Liver (tissue), 7 donors: ENCODE measurements at regions not wholly inside any gene's neighbourhood (a gene's known extent, or its start where the extent isn't known, plus 50 kb on each side); places are given as distances from the start of the nearest gene placed in this dataset.

Experiments used
- DNase-seq: peaks from one replicate; pipeline ENCODE4 v3.0.0-alpha.2; 2017; ENCODE audit warnings: low spot score
- H3K27ac ChIP-seq, 2 donors: one replicate each; pipeline ENCODE4 v1.7.0; 2013; ENCODE audit warnings: inconsistent platforms in 2 of 2, low read length in 2 of 2, control low read depth in 1 of 2, low read depth in 1 of 2, mild to moderate bottlenecking in 1 of 2
- H3K27me3 ChIP-seq, 4 donors: one replicate each; pipeline versions ENCODE4 v1.6.1 to v1.7.0; 2013; ENCODE audit warnings: low read length in 3 of 4, inconsistent platforms in 1 of 4, mild to moderate bottlenecking in 1 of 4, moderate library complexity in 1 of 4; ENCODE audit not compliant: control insufficient read depth in 4 of 4, insufficient read depth in 4 of 4
- H3K36me3 ChIP-seq, 4 donors: one replicate each; pipeline versions ENCODE4 v1.6.1 to v1.7.0; 2013; ENCODE audit warnings: low read length in 3 of 4, mild to moderate bottlenecking in 3 of 4, low read depth in 1 of 4, moderate library complexity in 1 of 4; ENCODE audit not compliant: control insufficient read depth in 4 of 4, insufficient read depth in 3 of 4
- H3K4me1 ChIP-seq, 4 donors: one replicate each; pipeline versions ENCODE4 v1.6.1 to v1.7.0; 2013; ENCODE audit warnings: low read length in 3 of 4, mild to moderate bottlenecking in 3 of 4, moderate library complexity in 1 of 4; ENCODE audit not compliant: control insufficient read depth in 4 of 4, insufficient read depth in 4 of 4
- H3K4me3 ChIP-seq, 3 donors: one replicate each; pipeline versions ENCODE4 v1.6.1 to v1.7.0; 2013; ENCODE audit warnings: low read length in 3 of 3, control low read depth in 1 of 3, low read depth in 1 of 3, mild to moderate bottlenecking in 1 of 3
- H3K9ac ChIP-seq, 2 donors: one replicate each; pipeline ENCODE4 v1.7.0; 2013; ENCODE audit warnings: low read length in 2 of 2, mild to moderate bottlenecking in 2 of 2, moderate library complexity in 2 of 2, control low read depth in 1 of 2, low read depth in 1 of 2
- H3K9me3 ChIP-seq, 4 donors: one replicate each; pipeline versions ENCODE4 v1.6.1 to v1.7.0; 2013; ENCODE audit warnings: low read length in 3 of 4; ENCODE audit not compliant: control insufficient read depth in 4 of 4
- EGR1 ChIP-seq, 2 donors: IDR thresholded peaks; 2 replicates each; pipeline ENCODE4 v1.6.1; 2016 to 2018; ENCODE audit warnings: antibody characterized with exemption in 2 of 2, low read depth in 2 of 2
- FOXA1 ChIP-seq: IDR thresholded peaks from 2 replicates; pipeline ENCODE4 v1.6.1; 2016; ENCODE audit warnings: antibody characterized with exemption
- GABPA ChIP-seq, 2 donors: IDR thresholded peaks in 1 of 2; conservative IDR thresholded peaks in 1 of 2; 2 replicates each; pipeline ENCODE4 v1.6.1; 2016; ENCODE audit warnings: antibody characterized with exemption in 2 of 2, mild to moderate bottlenecking in 1 of 2, moderate library complexity in 1 of 2
- HNF4A ChIP-seq, 2 donors: conservative IDR thresholded peaks; 2 replicates each; pipeline ENCODE4 v1.6.1; 2016; ENCODE audit warnings: antibody characterized with exemption in 2 of 2, mild to moderate bottlenecking in 2 of 2
- HNF4G ChIP-seq: IDR thresholded peaks from 2 replicates; pipeline ENCODE4 v1.6.1; 2016; ENCODE audit warnings: antibody characterized with exemption
- JUND ChIP-seq, 2 donors: IDR thresholded peaks; 2 replicates each; pipeline ENCODE4 v1.6.1; 2016; ENCODE audit warnings: antibody characterized with exemption in 2 of 2
- MAX ChIP-seq: IDR thresholded peaks from 2 replicates; pipeline ENCODE4 v1.6.1; 2016; ENCODE audit warnings: antibody characterized with exemption
- NR2F2 ChIP-seq: IDR thresholded peaks from 2 replicates; pipeline ENCODE4 v1.6.1; 2016; ENCODE audit warnings: antibody characterized with exemption
- RAD21 ChIP-seq, 2 donors: IDR thresholded peaks; 2 replicates each; pipeline ENCODE4 v1.6.1; 2016; ENCODE audit warnings: antibody characterized with exemption in 2 of 2, mild to moderate bottlenecking in 2 of 2
- REST ChIP-seq: IDR thresholded peaks from 2 replicates; pipeline ENCODE4 v1.6.1; 2016; ENCODE audit warnings: antibody characterized with exemption, mild to moderate bottlenecking
- RXRA ChIP-seq, 2 donors: IDR thresholded peaks; 2 replicates each; pipeline ENCODE4 v1.6.1; 2017 to 2018; ENCODE audit warnings: antibody characterized with exemption in 2 of 2, mild to moderate bottlenecking in 1 of 2
- SP1 ChIP-seq: IDR thresholded peaks from 2 replicates; pipeline ENCODE4 v1.6.1; 2018; ENCODE audit warnings: antibody characterized with exemption, mild to moderate bottlenecking
- TAF1 ChIP-seq: conservative IDR thresholded peaks from 2 replicates; pipeline ENCODE4 v1.6.1; 2016; ENCODE audit warnings: antibody characterized with exemption, mild to moderate bottlenecking
- YY1 ChIP-seq: IDR thresholded peaks from 2 replicates; pipeline ENCODE4 v1.6.1; 2016; ENCODE audit warnings: antibody characterized with exemption, mild to moderate bottlenecking
- ZBTB33 ChIP-seq: IDR thresholded peaks from 2 replicates; pipeline ENCODE4 v1.6.1; 2016; ENCODE audit warnings: antibody characterized with exemption
- WGBS: extraction: QIAGEN DNeasy Blood & Tissue Kit; methylation state at CpG from one replicate; pipeline ENCODE4 v1.1.7; 2013; 5-methylcytosine and 5-hydroxymethylcytosine counted together
- donor health status: healthy.
- donor health status: healthy.
- donor health status: healthy.
- donor health status: healthy.

GRCh38 chr6:86619428-86619827, 317.9 kb upstream of the HTR1E start:
- H3K36me3 ChIP-seq: no peaks in the 10 kb centered on the region
- no peak for TF ChIP-seq ZBTB33
- TF ChIP-seq FOXA1: no peak
- no peak for TF ChIP-seq NR2F2
- no peak for TF ChIP-seq HNF4A (conservative IDR thresholded peaks at IDR 0.05)
- no peak for TF ChIP-seq JUND (IDR thresholded peaks at IDR 0.05)
- no peak for TF ChIP-seq REST
- no peaks in the 10 kb centered on the region for H3K4me1 ChIP-seq
- H3K4me3 ChIP-seq: no peak overlapping the region
- WGBS: 64% methylated on average over 2 of the region's 2 CpGs
- H3K9ac ChIP-seq: no peak overlapping the region
- DNase-seq: no peak
- H3K27ac ChIP-seq: no peak overlapping the region
- H3K9me3 ChIP-seq: peaks cover 0 to 4% (median 0%) of the 10 kb centered on the region in 4 donors
- H3K27me3 ChIP-seq: no peaks in the 10 kb centered on the region

- Histone ChIP-seq H3K9ac (no peak overlapping the region), H3K9me3 (no peaks in the 10 kb centered on the region), H3K27me3 (no peaks in the 10 kb centered on the region), H3K4me1 (no peaks in the 10 kb centered on the region), H3K4me3 (no peak overlapping the region), H3K36me3 (no peaks in the 10 kb centered on the region), H3K27ac (no peak overlapping the region)
- TF ChIP-seq MAX (no peak), NR2F2 (no peak), ZBTB33 (no peak), TAF1 (no peak), SP1 (no peak), RAD21 (IDR thresholded peaks at IDR 0.05) (no peak), YY1 (no peak), FOXA1 (no peak), REST (no peak), JUND (IDR thresholded peaks at IDR 0.05) (no peak), EGR1 (IDR thresholded peaks at IDR 0.05; ENCODE audit: low read depth in 2 of 2) (no peak), RXRA (IDR thresholded peaks at IDR 0.05) (no peak), GABPA (IDR thresholded peaks at IDR 0.05 in 1 of 2, conservative IDR thresholded peaks at IDR 0.05 in 1 of 2) (no peak), HNF4A (conservative IDR thresholded peaks at IDR 0.05) (no peak), HNF4G (no peak)
- DNase-seq: no peak
- WGBS: 55% methylated on average over 1 of the region's 1 CpG
Measured at GRCh38 chr6:86615299-86615698, 322.0 kb upstream of the HTR1E start.
